Brain microvascular endothelial cell (primary cell): ENCODE measurements at regions not wholly inside any gene's neighbourhood (a gene's known extent, or its start where the extent isn't known, plus 50 kb on each side); places are given as distances from the start of the nearest gene placed in this dataset.
"Not testable (repeated sequence)": the region's sequence is repeated elsewhere in the genome, so short reads cannot be mapped to it uniquely, and the experiment has no call there.

Experiments used
- DNase-seq: peaks from one replicate; pipeline ENCODE4 v3.0.0-alpha.2; 2020
- H3K27ac ChIP-seq: fragments of 250-450 bp; sonication (Bioruptor Pico); 2 replicates; pipeline ENCODE4 v1.5.1; 2020; ENCODE audit warnings: mild to moderate bottlenecking, moderate library complexity
- H3K27me3 ChIP-seq: fragments of 250-450 bp; sonication (Bioruptor Pico); replicated peaks from 2 replicates; pipeline ENCODE4 v1.5.1; 2020; ENCODE audit warnings: mild to moderate bottlenecking
- H3K36me3 ChIP-seq: fragments of 250-450 bp; sonication (Bioruptor Pico); replicated peaks from 2 replicates; pipeline ENCODE4 v1.5.1; 2020; ENCODE audit warnings: mild to moderate bottlenecking
- H3K4me3 ChIP-seq: 2 replicates; pipeline ENCODE4 v1.5.1; 2011; ENCODE audit warnings: low read depth, mild to moderate bottlenecking, control low read depth, low read length, moderate library complexity
- in situ Hi-C: cut with HindIII; loops from 2 replicates; pipeline ENCODE4 v1.10.0; 2017; ENCODE audit warnings: low sequenced_read_pairs, low pct_ligation_motif_present
- TF ChIP-seq, protein P1 (sequence below): IDR thresholded peaks from 2 replicates; pipeline ENCODE4 v1.5.1; 2011; ENCODE audit warnings: low read depth, mild to moderate bottlenecking, moderate library complexity, low read length, control low read depth, inconsistent platforms; ENCODE audit errors: missing control alignments

DNA sequence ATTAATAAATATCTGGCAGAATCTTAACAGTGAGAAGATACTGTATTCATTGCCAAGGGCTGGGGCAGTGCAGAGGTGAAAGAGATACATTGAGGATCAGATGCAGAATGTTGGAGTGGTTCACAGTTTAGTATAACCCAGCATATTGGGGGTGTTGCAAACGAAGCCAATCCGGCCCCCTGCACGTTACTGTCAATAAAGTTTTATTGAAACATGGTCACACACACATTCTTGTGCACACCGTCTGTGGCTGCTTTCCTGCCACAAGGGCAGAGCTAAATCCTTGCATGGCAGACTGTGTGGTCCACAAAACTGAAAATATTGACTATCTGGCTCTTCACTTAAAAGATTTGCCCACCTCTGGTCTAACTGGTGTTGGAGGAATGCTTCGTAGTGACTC lies 119.7 kb downstream of the SHOX start:
- TF ChIP-seq, protein P1, sequence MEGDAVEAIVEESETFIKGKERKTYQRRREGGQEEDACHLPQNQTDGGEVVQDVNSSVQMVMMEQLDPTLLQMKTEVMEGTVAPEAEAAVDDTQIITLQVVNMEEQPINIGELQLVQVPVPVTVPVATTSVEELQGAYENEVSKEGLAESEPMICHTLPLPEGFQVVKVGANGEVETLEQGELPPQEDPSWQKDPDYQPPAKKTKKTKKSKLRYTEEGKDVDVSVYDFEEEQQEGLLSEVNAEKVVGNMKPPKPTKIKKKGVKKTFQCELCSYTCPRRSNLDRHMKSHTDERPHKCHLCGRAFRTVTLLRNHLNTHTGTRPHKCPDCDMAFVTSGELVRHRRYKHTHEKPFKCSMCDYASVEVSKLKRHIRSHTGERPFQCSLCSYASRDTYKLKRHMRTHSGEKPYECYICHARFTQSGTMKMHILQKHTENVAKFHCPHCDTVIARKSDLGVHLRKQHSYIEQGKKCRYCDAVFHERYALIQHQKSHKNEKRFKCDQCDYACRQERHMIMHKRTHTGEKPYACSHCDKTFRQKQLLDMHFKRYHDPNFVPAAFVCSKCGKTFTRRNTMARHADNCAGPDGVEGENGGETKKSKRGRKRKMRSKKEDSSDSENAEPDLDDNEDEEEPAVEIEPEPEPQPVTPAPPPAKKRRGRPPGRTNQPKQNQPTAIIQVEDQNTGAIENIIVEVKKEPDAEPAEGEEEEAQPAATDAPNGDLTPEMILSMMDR = no peak
- Histone ChIP-seq H3K4me3 (no peak overlapping the region), H3K27me3 (no peaks in the 10 kb centered on the region), H3K27ac (no peak overlapping the region), H3K36me3 (no peaks in the 10 kb centered on the region)
- DNase-seq = no peak
- in situ Hi-C loops = no loop called here

- DNase-seq = no peak
- no peak overlapping the region for H3K27ac ChIP-seq
- H3K4me3 ChIP-seq = no peak overlapping the region
- no peaks in the 10 kb centered on the region for H3K27me3 ChIP-seq
- H3K36me3 ChIP-seq = no peaks in the 10 kb centered on the region
- TF ChIP-seq, protein P1 = no peak
- in situ Hi-C loops = no loop called here
These were observed 116.6 kb downstream of the SHOX start for GRCh38 chrX:747176-747575.

- Histone ChIP-seq H3K4me3 (no peak overlapping the region), H3K27ac (no peak overlapping the region), H3K27me3 (no peaks in the 10 kb centered on the region), H3K36me3 (no peaks in the 10 kb centered on the region)
- DNase-seq = no peak
- TF ChIP-seq, protein P1 = no peak
- in situ Hi-C loops = no loop called here
These were observed 109.0 kb downstream of the SHOX start for GRCh38 chrX:739611-740010.

DNA sequence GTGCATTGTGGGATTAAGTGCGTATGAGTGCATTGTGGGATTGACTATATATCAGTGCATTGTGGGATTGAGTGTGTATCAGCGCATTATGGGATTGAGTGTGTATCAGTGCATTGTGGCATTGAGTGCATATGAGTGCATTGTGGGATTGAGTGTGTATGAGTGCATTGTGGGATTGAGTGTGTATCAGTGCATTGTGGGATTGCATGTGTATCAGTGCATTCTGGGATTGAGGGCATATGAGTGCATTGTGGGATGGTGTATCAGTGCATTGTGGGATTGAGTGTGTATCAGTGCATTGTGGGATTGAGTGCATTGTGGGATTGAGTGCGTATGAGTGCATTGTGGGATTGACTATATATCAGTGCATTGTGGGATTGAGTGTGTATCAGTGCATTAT lies 106.4 kb downstream of the SHOX start:
- DNase-seq, H3K27me3 ChIP-seq, H3K4me3 ChIP-seq, H3K36me3 ChIP-seq, H3K27ac ChIP-seq, in situ Hi-C loops: not testable (repeated sequence)

GRCh38 chrX:734362-734761 lies 103.8 kb downstream of the SHOX start:
- Histone ChIP-seq H3K4me3 (no peak overlapping the region), H3K27me3 (no peaks in the 10 kb centered on the region), H3K36me3 (no peaks in the 10 kb centered on the region), H3K27ac (no peak overlapping the region)
- in situ Hi-C loops = no loop called here
- TF ChIP-seq, protein P1 = no peak
- DNase-seq = no peak

GRCh38 chrX:733961-734360 lies 103.4 kb downstream of the SHOX start:
- Histone ChIP-seq H3K4me3 (no peak overlapping the region), H3K36me3 (no peaks in the 10 kb centered on the region), H3K27ac (no peak overlapping the region), H3K27me3 (no peaks in the 10 kb centered on the region)
- DNase-seq = no peak
- in situ Hi-C loops = no loop called here
- TF ChIP-seq, protein P1 = no peak
